ENCODE measurements at regions not wholly inside any gene's neighbourhood (a gene's known extent, or its start where the extent isn't known, plus 50 kb on each side); places are given as distances from the start of the nearest gene placed in this dataset.

DNA sequence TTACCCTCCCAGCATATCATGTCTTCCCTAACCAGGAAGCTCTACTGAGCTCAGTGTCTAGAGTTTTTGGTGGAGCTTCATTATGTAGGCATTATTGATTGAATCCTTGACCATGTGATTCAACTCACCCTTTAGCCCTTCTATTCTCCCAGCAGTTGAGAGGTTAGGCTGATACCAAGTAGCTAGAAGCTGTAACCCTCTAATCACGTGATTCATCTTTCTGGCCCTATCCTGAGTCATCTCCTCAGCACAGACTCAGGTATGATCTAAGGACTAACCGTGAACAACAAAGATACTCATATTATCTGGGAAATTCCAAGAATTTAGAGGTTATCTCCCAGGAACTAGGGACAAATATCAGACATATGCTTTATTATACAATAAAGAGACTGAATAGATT, 625.5 kb downstream of the JRKL start:
- TF ChIP-seq, protein P1, sequence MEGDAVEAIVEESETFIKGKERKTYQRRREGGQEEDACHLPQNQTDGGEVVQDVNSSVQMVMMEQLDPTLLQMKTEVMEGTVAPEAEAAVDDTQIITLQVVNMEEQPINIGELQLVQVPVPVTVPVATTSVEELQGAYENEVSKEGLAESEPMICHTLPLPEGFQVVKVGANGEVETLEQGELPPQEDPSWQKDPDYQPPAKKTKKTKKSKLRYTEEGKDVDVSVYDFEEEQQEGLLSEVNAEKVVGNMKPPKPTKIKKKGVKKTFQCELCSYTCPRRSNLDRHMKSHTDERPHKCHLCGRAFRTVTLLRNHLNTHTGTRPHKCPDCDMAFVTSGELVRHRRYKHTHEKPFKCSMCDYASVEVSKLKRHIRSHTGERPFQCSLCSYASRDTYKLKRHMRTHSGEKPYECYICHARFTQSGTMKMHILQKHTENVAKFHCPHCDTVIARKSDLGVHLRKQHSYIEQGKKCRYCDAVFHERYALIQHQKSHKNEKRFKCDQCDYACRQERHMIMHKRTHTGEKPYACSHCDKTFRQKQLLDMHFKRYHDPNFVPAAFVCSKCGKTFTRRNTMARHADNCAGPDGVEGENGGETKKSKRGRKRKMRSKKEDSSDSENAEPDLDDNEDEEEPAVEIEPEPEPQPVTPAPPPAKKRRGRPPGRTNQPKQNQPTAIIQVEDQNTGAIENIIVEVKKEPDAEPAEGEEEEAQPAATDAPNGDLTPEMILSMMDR (conservative IDR thresholded peaks at IDR 0.05) = no peak
- no peak overlapping the region for H3K27ac ChIP-seq

DNA sequence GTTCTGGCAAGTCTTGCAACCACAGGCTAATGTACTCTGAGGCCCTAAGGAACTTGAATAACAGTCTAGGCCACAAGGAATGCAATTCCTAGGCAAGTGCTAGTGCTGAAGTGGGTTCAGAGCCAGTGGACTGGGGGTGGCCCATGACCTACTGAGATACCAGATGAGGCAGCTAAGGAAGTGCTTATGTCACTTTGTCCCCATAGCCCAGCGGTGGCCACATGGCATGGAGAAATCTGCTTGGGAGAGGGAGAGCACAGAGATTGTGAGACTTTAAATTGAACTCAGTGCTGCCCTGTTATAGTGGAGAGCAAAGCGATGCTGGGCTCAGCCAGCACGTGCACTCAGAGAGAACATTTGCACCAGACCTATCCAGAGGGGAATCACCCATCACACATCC, 629.5 kb downstream of the JRKL start:
- TF ChIP-seq, protein P1 (conservative IDR thresholded peaks at IDR 0.05) = no peak
- H3K27ac ChIP-seq = no peak overlapping the region

DNA sequence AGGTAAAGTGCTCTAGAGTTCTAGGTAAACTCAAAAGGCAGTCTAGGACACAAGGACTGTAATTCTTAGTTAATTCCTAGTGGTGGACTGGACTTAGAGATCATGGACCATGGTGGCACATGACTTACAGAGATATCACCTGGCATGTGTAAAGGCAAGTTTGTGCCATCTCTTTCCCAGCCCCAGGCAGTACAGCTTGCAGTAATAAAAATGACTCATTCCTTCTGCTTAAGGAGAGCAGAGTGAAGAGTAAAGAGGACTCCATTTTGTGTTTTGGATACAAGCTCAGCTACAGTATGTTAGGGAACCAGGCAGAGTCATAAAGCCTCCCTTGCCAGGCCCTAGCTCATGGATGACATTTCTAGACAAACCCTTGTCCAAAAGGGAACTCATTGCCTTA, 629.9 kb downstream of the JRKL start:
- no peak overlapping the region for H3K27ac ChIP-seq
- TF ChIP-seq, protein P1 (conservative IDR thresholded peaks at IDR 0.05) = no peak

DNA sequence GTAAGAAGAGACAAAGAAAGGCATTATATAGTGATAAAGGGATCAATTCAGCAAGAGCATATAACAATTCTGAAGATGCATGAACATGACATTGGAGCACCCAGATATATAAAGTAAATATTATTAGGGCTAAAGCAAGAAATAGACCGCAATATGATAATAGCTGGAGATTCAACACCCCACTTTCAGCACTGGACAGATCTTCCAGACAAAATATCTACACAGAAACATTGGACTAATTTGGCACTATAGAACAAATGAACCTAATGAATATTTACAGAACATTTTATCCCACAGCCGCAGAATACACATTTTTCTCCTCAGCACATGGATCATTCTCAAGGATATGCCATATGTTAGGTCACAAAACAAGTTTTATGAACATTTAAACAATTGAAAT, 633.1 kb downstream of the JRKL start:
- TF ChIP-seq, protein P1 (conservative IDR thresholded peaks at IDR 0.05) = no peak

DNA sequence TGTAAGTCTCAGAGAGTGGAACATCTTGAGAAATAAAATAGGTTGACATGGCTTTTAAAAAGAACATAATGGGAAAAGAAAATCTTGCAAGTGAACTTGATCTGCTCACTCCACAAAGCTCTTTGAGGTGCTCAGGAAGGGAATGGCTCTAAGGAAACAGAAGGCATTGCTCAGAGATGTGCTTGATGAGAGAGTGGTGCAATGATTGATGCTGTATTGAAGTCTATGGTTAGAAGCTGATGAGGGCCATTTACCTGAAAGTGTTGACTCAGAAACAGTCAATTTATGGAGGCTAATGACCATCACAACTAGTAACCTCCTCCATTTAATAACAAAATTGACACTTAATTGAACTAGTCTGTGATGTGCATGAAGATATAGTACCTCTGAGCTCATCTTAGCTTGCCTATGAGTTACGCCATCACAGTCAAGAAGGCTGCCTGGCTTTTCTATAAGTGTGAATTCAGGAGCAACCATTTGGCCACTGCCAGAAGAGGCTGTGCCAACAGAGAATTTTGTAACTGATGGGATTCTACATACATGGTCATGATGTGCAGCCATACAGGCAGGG, 639.1 kb downstream of the JRKL start:
- TF ChIP-seq, protein P1 (conservative IDR thresholded peaks at IDR 0.05) = no peak
- H3K27ac ChIP-seq = no peak overlapping the region

More for the DNA sequence above, 633.1 kb downstream of the JRKL start:
- H3K27ac ChIP-seq = no peak overlapping the region

DNA sequence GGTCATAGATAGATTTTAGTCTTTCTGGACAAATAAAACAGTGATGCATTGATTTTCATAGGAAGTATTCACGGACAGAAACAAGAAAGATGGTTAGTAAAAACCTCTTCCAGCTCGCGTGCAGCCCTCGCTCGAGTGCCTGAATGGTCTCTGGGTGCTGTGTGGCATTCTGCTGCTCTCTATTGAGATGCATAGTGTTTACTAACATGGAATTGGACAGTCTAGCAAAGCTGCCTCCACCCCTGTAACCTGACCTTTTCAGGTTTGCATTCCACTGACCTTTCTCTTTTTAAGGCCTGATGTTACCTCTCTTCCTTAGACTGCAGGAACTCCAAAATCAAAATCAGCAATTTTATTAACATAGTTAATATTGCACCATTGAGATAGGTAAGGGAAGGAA, 643.4 kb downstream of the JRKL start:
- TF ChIP-seq, protein P1 (conservative IDR thresholded peaks at IDR 0.05) = no peak
- H3K27ac ChIP-seq = no peak overlapping the region

DNA sequence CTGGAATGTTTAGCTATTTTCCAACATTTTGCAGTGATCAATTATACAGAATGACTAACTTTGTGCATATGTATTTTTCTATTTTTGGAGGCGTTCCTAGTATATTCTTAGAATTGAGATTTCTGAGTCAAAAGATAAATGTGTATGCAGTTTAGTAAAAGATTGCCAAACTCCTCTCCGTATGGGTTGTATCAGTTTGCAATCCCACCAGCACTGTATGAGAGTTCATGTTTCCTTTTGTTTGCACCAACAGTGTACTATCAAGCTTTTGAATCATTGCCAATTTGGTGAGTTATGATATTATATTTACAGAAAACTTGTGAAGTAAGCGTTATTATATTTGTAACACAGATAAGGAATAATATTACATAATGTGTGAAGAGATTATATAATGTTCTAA, 658.7 kb downstream of the JRKL start:
- H3K27ac ChIP-seq = no peak overlapping the region
- TF ChIP-seq, protein P1 (conservative IDR thresholded peaks at IDR 0.05) = no peak
